GM18505 (cell line): ENCODE measurements at regions not wholly inside any gene's neighbourhood (a gene's known extent, or its start where the extent isn't known, plus 50 kb on each side); places are given as distances from the start of the nearest gene placed in this dataset.

ENCODE experiments used
- ATAC-seq: cut with Tn5 transposase; IDR thresholded peaks from one replicate; pipeline ENCODE4 v1.9.1; 2021; ENCODE audit not compliant: unreplicated experiment
- POLR2A ChIP-seq: IDR thresholded peaks from 4 replicates; pipeline ENCODE4 v1.6.1; 2011; ENCODE audit warnings: borderline replicate concordance; ENCODE audit not compliant: insufficient read depth, insufficient read length; ENCODE audit errors: extremely low read depth

GRCh38 chr2:4828682-4829374 lies 863.4 kb upstream of the SOX11 start:
- no peak for ATAC-seq
- no peak for TF ChIP-seq POLR2A

- ATAC-seq = no peak
- TF ChIP-seq POLR2A = no peak
Measured at GRCh38 chr2:4831751-4832150, 860.4 kb upstream of the SOX11 start.

DNA sequence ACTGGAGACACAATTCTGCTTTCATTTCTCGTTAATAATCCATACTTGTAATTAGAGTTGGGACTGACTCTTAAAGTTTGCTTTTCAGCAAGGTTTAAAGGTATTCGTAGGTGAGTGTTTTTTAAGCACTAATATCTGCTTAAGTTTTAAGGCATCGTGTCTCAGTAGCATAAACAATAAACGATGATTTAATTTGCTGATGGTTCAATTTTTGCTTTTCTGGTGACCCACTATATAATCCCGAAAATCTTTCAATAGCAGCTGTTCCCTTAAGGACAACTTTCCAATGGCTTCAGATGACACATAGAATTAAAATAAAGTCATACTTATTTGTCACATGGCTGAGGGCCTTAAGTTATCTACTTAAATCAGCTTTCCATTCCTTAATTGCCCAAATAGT lies 859.5 kb upstream of the SOX11 start:
- no peak for ATAC-seq
- no peak for TF ChIP-seq POLR2A

- TF ChIP-seq POLR2A = no peak
- ATAC-seq = no peak
Measured at GRCh38 chr2:4838626-4839025, 853.6 kb upstream of the SOX11 start.

GRCh38 chr2:4840791-4841190 lies 851.4 kb upstream of the SOX11 start:
- no peak for TF ChIP-seq POLR2A
- ATAC-seq = no peak

DNA sequence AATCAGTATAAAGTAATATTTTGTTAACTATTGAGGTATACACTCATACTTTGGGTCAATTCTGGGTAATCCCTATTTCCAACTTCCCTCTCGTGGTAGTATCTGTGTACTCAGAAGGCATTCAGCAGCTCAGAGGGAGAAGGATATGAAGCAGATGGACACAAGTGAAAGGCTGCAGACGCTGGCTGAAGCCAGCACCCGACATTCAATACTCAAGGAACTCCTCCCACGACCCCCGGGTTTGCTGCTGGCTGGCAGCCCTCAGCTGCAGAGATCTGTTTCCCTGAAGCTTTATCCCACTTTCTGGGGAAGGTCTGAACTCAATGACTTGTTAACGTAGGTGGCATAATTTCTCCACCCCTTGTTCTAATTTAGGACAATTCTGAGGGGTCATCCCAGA lies 847.3 kb upstream of the SOX11 start:
- ATAC-seq = no peak
- TF ChIP-seq POLR2A = no peak

GRCh38 chr2:4862031-4862430 lies 830.2 kb upstream of the SOX11 start:
- no peak for TF ChIP-seq POLR2A
- ATAC-seq = no peak

DNA sequence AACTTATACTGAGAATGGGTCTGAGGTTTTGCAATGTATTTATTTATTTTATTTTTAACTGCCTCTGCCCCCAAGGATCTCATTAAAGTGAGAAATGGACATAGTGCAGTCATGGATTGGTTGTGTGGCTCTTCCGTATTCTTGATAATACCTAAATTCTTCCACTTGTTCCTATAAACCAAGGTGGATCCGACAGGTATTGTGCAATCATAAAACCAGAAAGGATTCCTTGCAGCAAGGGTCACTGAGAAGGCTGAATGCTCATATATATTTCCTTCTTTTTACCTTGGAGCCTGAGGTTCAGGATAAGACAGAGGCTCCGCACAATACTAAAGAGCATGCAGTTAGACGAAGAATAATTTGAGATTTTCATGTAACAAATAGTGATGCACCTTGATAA lies 826.0 kb upstream of the SOX11 start:
- TF ChIP-seq POLR2A = no peak
- no peak for ATAC-seq

DNA sequence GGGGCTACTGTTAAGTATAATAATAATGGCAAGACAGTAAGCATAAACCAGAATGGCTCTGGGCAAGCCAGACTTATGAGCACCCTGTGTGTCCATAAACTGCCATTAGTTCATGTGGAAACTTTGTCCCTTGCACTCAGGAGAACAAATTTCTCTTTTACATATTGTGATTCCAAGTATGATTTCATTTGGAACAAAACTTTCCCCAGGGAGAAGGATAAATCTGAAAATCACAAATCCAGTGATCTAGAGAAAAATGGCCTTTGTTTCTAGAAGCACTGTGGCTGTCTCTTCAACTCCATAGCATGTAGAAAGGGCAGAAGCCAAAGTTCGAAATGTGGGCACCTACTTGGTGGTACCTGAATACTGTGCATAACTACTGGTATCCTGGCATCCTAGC lies 823.7 kb upstream of the SOX11 start:
- ATAC-seq = no peak
- no peak for TF ChIP-seq POLR2A

DNA sequence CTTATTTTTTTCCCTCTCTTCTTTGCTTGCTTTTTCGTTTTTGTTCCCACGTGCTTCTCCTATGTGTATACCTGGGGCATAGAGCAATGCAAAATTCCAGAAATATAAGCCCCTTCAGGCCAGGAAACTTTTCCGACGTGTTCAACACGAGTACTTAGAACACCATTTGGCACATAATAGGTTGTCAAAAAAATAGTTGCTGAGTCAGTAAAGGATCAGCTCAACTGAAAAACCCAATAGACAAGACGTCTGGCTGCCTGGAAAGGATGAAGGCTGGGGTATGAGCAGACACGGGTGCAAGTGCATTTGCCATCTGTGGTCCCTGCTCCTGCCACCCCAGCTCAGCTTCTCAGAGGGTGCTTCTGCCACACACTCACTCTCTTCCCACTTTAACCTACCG lies 823.0 kb upstream of the SOX11 start:
- no peak for TF ChIP-seq POLR2A
- ATAC-seq = no peak

- ATAC-seq = no peak
- TF ChIP-seq POLR2A = no peak
Measured at GRCh38 chr2:4873364-4873763, 818.8 kb upstream of the SOX11 start.

GRCh38 chr2:4873876-4874593 lies 818.1 kb upstream of the SOX11 start:
- ATAC-seq = no peak
- TF ChIP-seq POLR2A = no peak

DNA sequence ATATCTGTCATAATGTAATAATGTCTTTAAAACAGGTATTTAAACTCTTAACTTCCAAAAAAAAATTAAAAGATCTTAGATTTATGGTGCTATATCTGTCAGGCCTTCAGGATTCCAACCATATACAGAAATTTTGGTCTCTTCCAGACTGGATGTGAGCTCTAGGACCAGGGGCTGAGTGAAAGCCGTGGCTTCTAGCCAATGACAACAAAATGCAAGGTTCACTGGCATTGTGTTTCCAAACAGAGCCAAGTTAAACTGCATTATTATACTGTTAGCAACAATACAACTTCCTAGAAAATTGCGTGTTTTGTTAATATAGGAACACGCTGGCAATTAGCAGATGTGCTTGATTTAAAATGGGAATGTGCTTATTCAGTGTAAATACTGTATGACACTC lies 809.8 kb upstream of the SOX11 start:
- no peak for TF ChIP-seq POLR2A
- ATAC-seq = no peak

- ATAC-seq = no peak
- TF ChIP-seq POLR2A = no peak
Measured at GRCh38 chr2:4882941-4883340, 809.2 kb upstream of the SOX11 start.
